Endothelial cell (in vitro differentiated cells): ENCODE measurements at regions not wholly inside any gene's neighbourhood (a gene's known extent, or its start where the extent isn't known, plus 50 kb on each side); places are given as distances from the start of the nearest gene placed in this dataset.
"Not testable (repeated sequence)": the region's sequence is repeated elsewhere in the genome, so short reads cannot be mapped to it uniquely, and the experiment has no call there.

Source experiments
- DNase-seq: peaks from one replicate; pipeline ENCODE4 v3.0.0; 2021; ENCODE audit warnings: low spot score
- H3K27ac Mint-ChIP-seq: one replicate; pipeline ENCODE4 v1.8.0; 2021; ENCODE audit warnings: mixed read lengths, inconsistent platforms; ENCODE audit not compliant: unreplicated experiment
- H3K27me3 Mint-ChIP-seq: one replicate; pipeline ENCODE4 v1.8.0; 2021; ENCODE audit warnings: mild to moderate bottlenecking, moderate library complexity, mixed read lengths, inconsistent platforms; ENCODE audit not compliant: unreplicated experiment
- H3K36me3 Mint-ChIP-seq: one replicate; pipeline ENCODE4 v1.8.0; 2021; ENCODE audit warnings: mild to moderate bottlenecking, low read depth, mixed read lengths, inconsistent platforms; ENCODE audit not compliant: unreplicated experiment
- H3K4me1 Mint-ChIP-seq: one replicate; pipeline ENCODE4 v1.8.0; 2021; ENCODE audit warnings: mild to moderate bottlenecking, mixed read lengths, inconsistent platforms; ENCODE audit not compliant: unreplicated experiment
- H3K4me3 Mint-ChIP-seq: one replicate; pipeline ENCODE4 v1.8.0; 2021; ENCODE audit warnings: mild to moderate bottlenecking, mixed read lengths, inconsistent platforms; ENCODE audit not compliant: unreplicated experiment
- H3K9me3 Mint-ChIP-seq: one replicate; pipeline ENCODE4 v1.8.0; 2021; ENCODE audit warnings: mixed read lengths, inconsistent platforms; ENCODE audit not compliant: unreplicated experiment
- CTCF ChIP-seq: fragments of 200-600 bp; sonication (generic); IDR thresholded peaks from one replicate; pipeline ENCODE4 v1.5.0; 2021; ENCODE audit warnings: antibody characterized with exemption; ENCODE audit not compliant: unreplicated experiment

GRCh38 chr5:156218367-156219158 lies 108.4 kb upstream of the SGCD start:
- no peaks in the 10 kb centered on the region for H3K36me3 Mint-ChIP-seq
- no peak for TF ChIP-seq CTCF
- no peaks in the 10 kb centered on the region for H3K9me3 Mint-ChIP-seq
- no peak for DNase-seq
- no peak overlapping the region for H3K27ac Mint-ChIP-seq
- H3K27me3 Mint-ChIP-seq = no peaks in the 10 kb centered on the region
- H3K4me3 Mint-ChIP-seq = no peak overlapping the region
- H3K4me1 Mint-ChIP-seq = no peaks in the 10 kb centered on the region

GRCh38 chr5:156219483-156220005 lies 107.4 kb upstream of the SGCD start:
- Mint-ChIP-seq H3K27ac (no peak overlapping the region), H3K4me1 (no peaks in the 10 kb centered on the region), H3K36me3 (no peaks in the 10 kb centered on the region), H3K9me3 (no peaks in the 10 kb centered on the region), H3K27me3 (no peaks in the 10 kb centered on the region), H3K4me3 (no peak overlapping the region)
- no peak for TF ChIP-seq CTCF
- no peak for DNase-seq

- DNase-seq = no peak
- H3K4me3 Mint-ChIP-seq = no peak overlapping the region
- no peaks in the 10 kb centered on the region for H3K36me3 Mint-ChIP-seq
- no peaks in the 10 kb centered on the region for H3K27me3 Mint-ChIP-seq
- no peak overlapping the region for H3K27ac Mint-ChIP-seq
- no peak for TF ChIP-seq CTCF
- no peaks in the 10 kb centered on the region for H3K9me3 Mint-ChIP-seq
- H3K4me1 Mint-ChIP-seq = no peaks in the 10 kb centered on the region
Observed at GRCh38 chr5:156221816-156222215, 105.1 kb upstream of the SGCD start.

GRCh38 chr5:156223547-156223946 lies 103.4 kb upstream of the SGCD start:
- H3K27ac Mint-ChIP-seq = no peak overlapping the region
- H3K27me3 Mint-ChIP-seq = no peaks in the 10 kb centered on the region
- no peak for DNase-seq
- no peak overlapping the region for H3K4me3 Mint-ChIP-seq
- no peaks in the 10 kb centered on the region for H3K9me3 Mint-ChIP-seq
- no peaks in the 10 kb centered on the region for H3K36me3 Mint-ChIP-seq
- no peak for TF ChIP-seq CTCF
- no peaks in the 10 kb centered on the region for H3K4me1 Mint-ChIP-seq

GRCh38 chr5:156226485-156226884 lies 100.5 kb upstream of the SGCD start:
- H3K27me3 Mint-ChIP-seq, DNase-seq, H3K4me3 Mint-ChIP-seq, H3K36me3 Mint-ChIP-seq, H3K27ac Mint-ChIP-seq, H3K9me3 Mint-ChIP-seq, H3K4me1 Mint-ChIP-seq: not testable (repeated sequence)
